GM06990 (cell line): ENCODE measurements at regions not wholly inside any gene's neighbourhood (a gene's known extent, or its start where the extent isn't known, plus 50 kb on each side); places are given as distances from the start of the nearest gene placed in this dataset.

Experiments
- DNase-seq: peaks from one replicate; pipeline ENCODE4 v3.0.0-alpha.2; 2011; ENCODE audit not compliant: insufficient read length; ENCODE audit errors: extremely low read depth
- H3K27me3 ChIP-seq: replicated peaks from 2 replicates; pipeline ENCODE4 v1.6.0; 2011; ENCODE audit warnings: low read length; ENCODE audit not compliant: control insufficient read depth, insufficient read depth
- H3K36me3 ChIP-seq: 2 replicates; pipeline ENCODE4 v1.5.1; 2011; ENCODE audit warnings: low read length; ENCODE audit not compliant: control insufficient read depth, insufficient read depth
- H3K4me3 ChIP-seq: replicated peaks from 2 replicates; pipeline ENCODE4 v1.5.1; 2011; ENCODE audit warnings: low read depth, mild to moderate bottlenecking, control low read depth, low read length
- TF ChIP-seq, protein P1 (sequence below): IDR thresholded peaks from 2 replicates; pipeline ENCODE4 v1.5.1; 2011; ENCODE audit warnings: low read length, control low read depth, mild to moderate bottlenecking, inconsistent platforms; ENCODE audit not compliant: insufficient read depth, poor library complexity, severe bottlenecking

DNA sequence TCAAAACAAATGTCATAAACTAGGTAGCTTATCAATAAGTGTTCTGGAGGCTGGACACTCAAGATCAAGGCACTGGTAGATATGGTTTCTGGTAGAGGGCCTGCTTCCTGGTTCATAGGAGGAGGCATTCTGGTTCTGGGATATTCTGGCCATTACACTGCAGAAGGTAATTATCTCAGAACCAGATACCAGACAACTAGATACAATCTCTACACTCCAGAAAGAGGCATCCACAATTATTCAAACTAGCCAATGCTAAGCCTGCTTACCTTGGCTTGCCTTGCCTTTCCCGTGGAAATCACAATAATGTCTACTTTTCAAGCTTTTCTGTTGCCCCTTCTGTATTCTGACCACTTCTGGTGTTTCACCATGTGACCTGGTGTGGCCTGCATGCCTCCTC, 785.2 kb upstream of the GYPC start:
- no peak overlapping the region for H3K4me3 ChIP-seq

GRCh38 chr2:125874564-125874963, 781.4 kb upstream of the GYPC start:
- Histone ChIP-seq H3K4me3 (no peak overlapping the region), H3K27me3 (no peaks in the 10 kb centered on the region), H3K36me3 (no peaks in the 10 kb centered on the region)
- no peak for DNase-seq
- TF ChIP-seq, protein P1, sequence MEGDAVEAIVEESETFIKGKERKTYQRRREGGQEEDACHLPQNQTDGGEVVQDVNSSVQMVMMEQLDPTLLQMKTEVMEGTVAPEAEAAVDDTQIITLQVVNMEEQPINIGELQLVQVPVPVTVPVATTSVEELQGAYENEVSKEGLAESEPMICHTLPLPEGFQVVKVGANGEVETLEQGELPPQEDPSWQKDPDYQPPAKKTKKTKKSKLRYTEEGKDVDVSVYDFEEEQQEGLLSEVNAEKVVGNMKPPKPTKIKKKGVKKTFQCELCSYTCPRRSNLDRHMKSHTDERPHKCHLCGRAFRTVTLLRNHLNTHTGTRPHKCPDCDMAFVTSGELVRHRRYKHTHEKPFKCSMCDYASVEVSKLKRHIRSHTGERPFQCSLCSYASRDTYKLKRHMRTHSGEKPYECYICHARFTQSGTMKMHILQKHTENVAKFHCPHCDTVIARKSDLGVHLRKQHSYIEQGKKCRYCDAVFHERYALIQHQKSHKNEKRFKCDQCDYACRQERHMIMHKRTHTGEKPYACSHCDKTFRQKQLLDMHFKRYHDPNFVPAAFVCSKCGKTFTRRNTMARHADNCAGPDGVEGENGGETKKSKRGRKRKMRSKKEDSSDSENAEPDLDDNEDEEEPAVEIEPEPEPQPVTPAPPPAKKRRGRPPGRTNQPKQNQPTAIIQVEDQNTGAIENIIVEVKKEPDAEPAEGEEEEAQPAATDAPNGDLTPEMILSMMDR: no peak

More for the DNA sequence above, 785.2 kb upstream of the GYPC start:
- DNase-seq: no peak
- Histone ChIP-seq H3K36me3 (no peaks in the 10 kb centered on the region), H3K27me3 (no peaks in the 10 kb centered on the region)
- TF ChIP-seq, protein P1: no peak

DNA sequence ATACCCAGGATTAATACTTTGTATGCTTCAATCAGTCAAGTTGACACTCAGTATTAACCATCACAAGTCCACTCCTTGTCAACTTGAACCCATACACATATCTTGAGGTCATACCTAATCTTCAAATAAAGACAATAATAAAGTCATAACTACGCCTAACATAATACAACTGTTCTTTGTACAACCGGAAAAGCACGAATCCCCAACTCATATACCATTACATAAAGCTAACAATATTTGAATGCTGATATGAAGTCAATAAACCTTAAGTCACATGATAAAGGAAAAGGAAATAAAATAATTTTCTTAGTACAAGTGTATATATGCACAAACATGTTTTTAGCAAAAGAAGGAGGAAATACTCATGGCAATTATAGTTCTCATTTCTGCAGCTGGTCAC, 770.6 kb upstream of the GYPC start:
- DNase-seq: no peak
- Histone ChIP-seq H3K4me3 (no peak overlapping the region), H3K36me3 (no peaks in the 10 kb centered on the region), H3K27me3 (no peaks in the 10 kb centered on the region)
- TF ChIP-seq, protein P1: no peak

DNA sequence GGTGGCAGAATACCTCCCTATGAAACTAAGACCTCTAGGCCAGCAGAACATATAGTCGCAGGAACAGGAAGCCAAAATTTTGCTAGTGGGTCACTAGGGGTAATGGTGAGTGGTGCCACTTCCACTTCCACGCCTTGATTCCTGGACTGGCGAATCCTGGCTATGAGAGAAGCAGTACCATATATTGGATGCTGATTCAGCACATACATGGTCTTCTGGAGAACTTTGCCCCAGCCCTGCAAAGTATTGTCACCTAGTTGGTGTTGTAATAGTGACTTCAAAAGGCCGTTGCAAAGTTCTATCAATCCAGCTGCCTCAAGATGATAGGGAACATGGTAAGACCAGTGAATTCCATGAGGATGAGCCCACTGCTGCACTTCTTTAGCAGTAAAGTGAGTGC, 769.8 kb upstream of the GYPC start:
- no peak for DNase-seq
- Histone ChIP-seq H3K27me3 (no peaks in the 10 kb centered on the region), H3K4me3 (no peak overlapping the region), H3K36me3 (no peaks in the 10 kb centered on the region)
- TF ChIP-seq, protein P1: no peak

- DNase-seq: no peak
- Histone ChIP-seq H3K27me3 (no peaks in the 10 kb centered on the region), H3K4me3 (no peak overlapping the region), H3K36me3 (no peaks in the 10 kb centered on the region)
- TF ChIP-seq, protein P1: no peak
Measured at GRCh38 chr2:125901278-125901677, 754.7 kb upstream of the GYPC start.

DNA sequence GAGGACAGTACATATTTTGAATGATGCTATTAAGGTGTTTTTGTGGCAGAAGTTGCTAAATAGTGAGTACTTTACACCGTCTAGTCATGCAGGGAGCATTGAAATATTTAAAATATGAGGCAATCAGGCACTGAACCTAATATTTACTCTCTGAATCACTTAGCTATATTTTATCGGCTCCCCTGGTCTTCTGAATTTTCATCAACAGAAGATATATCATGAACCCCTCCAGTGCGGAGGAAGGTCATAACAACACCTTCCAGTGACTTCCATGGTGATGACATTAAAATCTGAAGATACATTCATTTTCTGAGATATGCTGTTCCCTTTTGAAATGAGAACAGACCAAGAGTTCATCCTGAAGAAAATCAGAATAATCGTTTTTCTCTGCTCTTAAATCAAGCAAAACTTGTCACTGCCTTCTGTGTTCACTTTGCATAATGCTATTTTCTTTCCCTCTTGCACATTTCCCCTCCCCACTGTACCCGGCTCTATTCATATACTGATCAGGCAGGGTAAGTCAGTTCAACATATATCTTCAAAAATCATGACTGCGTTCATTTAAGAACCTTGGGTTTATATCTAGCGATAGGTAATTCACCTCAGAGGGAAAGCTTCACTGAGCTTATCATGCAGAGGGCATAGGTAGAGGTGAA, 729.9 kb upstream of the GYPC start:
- no peak overlapping the region for H3K4me3 ChIP-seq
- DNase-seq: no peak
- no peaks in the 10 kb centered on the region for H3K27me3 ChIP-seq
- H3K36me3 ChIP-seq: no peaks in the 10 kb centered on the region
- TF ChIP-seq, protein P1: no peak
